HG02973 (cell line): ENCODE measurements at regions not wholly inside any gene's neighbourhood (a gene's known extent, or its start where the extent isn't known, plus 50 kb on each side); places are given as distances from the start of the nearest gene placed in this dataset.
A peak's percentile ranks its signal among the peaks of the same experiment; 100 is the strongest.

ENCODE experiments used
- ATAC-seq: cut with Tn5 transposase; IDR thresholded peaks from one replicate; pipeline ENCODE4 v1.9.1; 2021; ENCODE audit warnings: moderate library complexity; ENCODE audit not compliant: unreplicated experiment

GRCh38 chr15:70337277-70338186, 239.8 kb upstream of the TLE3 start:
- ATAC-seq: no peak

- no peak for ATAC-seq
These were observed 238.8 kb upstream of the TLE3 start for GRCh38 chr15:70336425-70337009.

GRCh38 chr15:70334286-70334685, 236.6 kb upstream of the TLE3 start:
- ATAC-seq: no peak

- ATAC-seq: no peak
These were observed 231.5 kb upstream of the TLE3 start for GRCh38 chr15:70329179-70329578.

GRCh38 chr15:70328679-70329115, 231.0 kb upstream of the TLE3 start:
- ATAC-seq: no peak

- ATAC-seq: no peak
These were observed 230.3 kb upstream of the TLE3 start for GRCh38 chr15:70327856-70328678.

- no peak for ATAC-seq
These were observed 229.7 kb upstream of the TLE3 start for GRCh38 chr15:70327328-70327855.

- no peak for ATAC-seq
These were observed 226.6 kb upstream of the TLE3 start for GRCh38 chr15:70324001-70324974.

- ATAC-seq: no peak
These were observed 225.6 kb upstream of the TLE3 start for GRCh38 chr15:70323111-70323851.

- peak; percentile 38 for ATAC-seq
These were observed 224.4 kb upstream of the TLE3 start for GRCh38 chr15:70322051-70322668.

- ATAC-seq: no peak
These were observed 223.6 kb upstream of the TLE3 start for GRCh38 chr15:70321172-70321819.

- ATAC-seq: no peak
These were observed 222.8 kb upstream of the TLE3 start for GRCh38 chr15:70320482-70320881.

- ATAC-seq: no peak
These were observed 222.4 kb upstream of the TLE3 start for GRCh38 chr15:70320077-70320476.

GRCh38 chr15:70319466-70319865, 221.7 kb upstream of the TLE3 start:
- peak; percentile 80 for ATAC-seq

- ATAC-seq: no peak
These were observed 221.1 kb upstream of the TLE3 start for GRCh38 chr15:70318594-70319465.

- no peak for ATAC-seq
These were observed 218.4 kb upstream of the TLE3 start for GRCh38 chr15:70316059-70316600.

GRCh38 chr15:70315431-70315830, 217.7 kb upstream of the TLE3 start:
- ATAC-seq: no peak
